Suprapubic skin (tissue), 4 donors: ENCODE measurements at regions not wholly inside any gene's neighbourhood (a gene's known extent, or its start where the extent isn't known, plus 50 kb on each side); places are given as distances from the start of the nearest gene placed in this dataset.

Source experiments
- CTCF ChIP-seq, 2 donors: fragments of 200-600 bp in 1 of 2; fragments of 450-650 bp in 1 of 2; sonication (generic) in 1 of 2; IDR thresholded peaks; one replicate each; pipeline ENCODE4 v1.5.1; 2016 to 2019; ENCODE audit warnings: antibody characterized with exemption in 2 of 2, mild to moderate bottlenecking in 1 of 2, moderate library complexity in 1 of 2
- EP300 ChIP-seq: sonication (generic); formaldehyde crosslinking; IDR thresholded peaks from one replicate; pipeline ENCODE4 v1.6.1; 2017; ENCODE audit warnings: antibody characterized with exemption
- POLR2A ChIP-seq, 2 donors: fragments of 450-650 bp; IDR thresholded peaks; one replicate each; pipeline ENCODE4 v1.6.1; 2017; ENCODE audit warnings: antibody characterized with exemption in 2 of 2, mild to moderate bottlenecking in 2 of 2, moderate library complexity in 2 of 2
- POLR2AphosphoS5 ChIP-seq, 3 donors: sonication (generic); formaldehyde crosslinking; IDR thresholded peaks; one replicate each; pipeline ENCODE4 v1.6.1; 2017; ENCODE audit warnings: antibody characterized with exemption in 3 of 3

- TF ChIP-seq CTCF (IDR thresholded peaks at IDR 0.05) (no peak), POLR2A (IDR thresholded peaks at IDR 0.05) (no peak), POLR2AphosphoS5 (IDR thresholded peaks at IDR 0.05) (no peak), EP300 (no peak)
These were observed 188.0 kb upstream of the IL12A start for GRCh38 chr3:159800434-159801155.
